GM18858 (cell line): ENCODE measurements at regions not wholly inside any gene's neighbourhood (a gene's known extent, or its start where the extent isn't known, plus 50 kb on each side); places are given as distances from the start of the nearest gene placed in this dataset.

Experiments used
- ATAC-seq: cut with Tn5 transposase; IDR thresholded peaks from one replicate; pipeline ENCODE4 v1.9.1; 2021; ENCODE audit not compliant: unreplicated experiment

DNA sequence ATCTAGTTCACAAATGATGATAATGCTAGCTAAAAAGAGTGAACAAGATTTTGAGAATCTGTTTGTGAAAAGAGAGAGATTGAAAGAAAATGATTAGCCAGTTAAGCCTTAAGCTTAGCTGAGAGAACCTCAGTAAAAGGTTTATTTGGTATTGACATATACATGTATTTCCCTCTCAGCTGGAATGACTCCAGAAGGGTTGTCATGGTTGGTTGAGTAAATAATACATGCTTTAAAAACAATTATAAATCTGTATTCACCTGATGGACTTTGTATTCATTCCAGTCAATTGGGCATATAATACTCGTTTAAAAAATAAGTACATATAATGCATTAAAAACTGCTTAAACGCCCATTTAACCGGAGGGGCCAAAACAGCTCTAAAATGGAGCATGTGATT is 181.4 kb downstream of the GRB14 start:
- no peak for ATAC-seq

DNA sequence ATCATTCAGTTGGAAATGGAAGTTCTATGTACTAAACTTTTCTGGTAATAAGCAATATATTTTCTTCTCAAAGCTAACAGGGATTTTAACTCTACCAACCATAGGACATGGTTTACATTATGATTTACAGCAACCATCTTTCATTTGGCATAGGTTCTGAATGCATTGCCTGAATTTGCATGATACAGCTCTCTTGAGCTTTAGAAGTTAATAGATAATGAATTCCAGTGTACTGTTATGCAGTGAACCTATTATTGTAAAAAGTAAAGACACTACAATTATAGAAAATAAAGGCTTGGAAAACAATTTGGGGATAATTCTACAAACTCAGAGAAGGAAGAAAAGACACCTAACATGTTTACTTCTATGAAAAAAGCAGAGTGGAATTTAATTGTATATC is 182.0 kb downstream of the GRB14 start:
- no peak for ATAC-seq

- ATAC-seq = no peak
These were observed 182.6 kb downstream of the GRB14 start for GRCh38 chr2:164438490-164439205.

DNA sequence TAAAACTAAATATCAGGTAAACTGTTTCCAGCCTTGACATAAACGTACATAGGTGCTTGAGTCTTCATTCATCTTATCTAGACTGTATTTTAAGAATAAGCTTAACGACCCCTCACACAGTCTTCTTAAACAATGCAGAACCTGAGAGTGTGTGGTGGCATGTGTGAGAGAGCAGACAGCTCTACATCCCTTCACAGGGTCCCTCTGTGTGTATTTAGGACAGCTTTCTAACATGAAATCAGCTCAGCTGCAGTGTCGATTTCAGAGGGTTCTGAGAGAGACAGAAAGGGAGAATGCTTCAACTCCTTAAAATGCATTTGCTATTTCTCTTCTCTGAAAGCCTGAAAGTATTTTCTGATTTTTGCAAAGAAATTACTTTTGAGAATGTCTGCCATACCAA is 185.2 kb downstream of the GRB14 start:
- no peak for ATAC-seq

DNA sequence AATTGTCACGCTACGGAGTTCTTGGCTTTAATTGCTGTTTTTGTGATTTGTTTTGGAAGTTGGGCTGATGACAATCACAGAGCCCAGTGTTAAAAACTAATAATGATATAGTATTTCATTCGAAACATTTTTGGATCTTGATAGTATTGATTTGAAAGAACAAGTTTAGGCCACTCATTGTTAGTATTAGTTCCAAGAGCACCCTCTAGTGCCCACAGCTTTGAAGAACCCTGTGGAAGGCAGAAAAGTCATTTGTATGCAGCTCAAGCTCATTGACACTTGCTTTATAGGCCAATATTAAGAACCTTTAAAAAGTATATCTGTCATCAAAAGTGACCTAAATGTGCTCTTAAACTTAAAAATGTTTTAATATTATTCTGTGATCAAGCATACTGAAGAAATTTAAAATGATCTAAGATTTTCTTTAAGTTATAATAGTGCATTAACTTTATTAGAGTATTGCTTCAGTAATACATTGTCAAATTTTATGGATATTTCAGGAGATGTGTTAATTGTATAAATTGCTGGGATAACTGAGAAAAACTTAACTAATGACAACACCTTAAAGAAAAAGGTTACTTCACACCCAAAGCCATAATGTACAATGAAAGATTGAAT is 191.0 kb downstream of the GRB14 start:
- no peak for ATAC-seq

- no peak for ATAC-seq
These were observed 191.9 kb downstream of the GRB14 start for GRCh38 chr2:164429354-164429753.

DNA sequence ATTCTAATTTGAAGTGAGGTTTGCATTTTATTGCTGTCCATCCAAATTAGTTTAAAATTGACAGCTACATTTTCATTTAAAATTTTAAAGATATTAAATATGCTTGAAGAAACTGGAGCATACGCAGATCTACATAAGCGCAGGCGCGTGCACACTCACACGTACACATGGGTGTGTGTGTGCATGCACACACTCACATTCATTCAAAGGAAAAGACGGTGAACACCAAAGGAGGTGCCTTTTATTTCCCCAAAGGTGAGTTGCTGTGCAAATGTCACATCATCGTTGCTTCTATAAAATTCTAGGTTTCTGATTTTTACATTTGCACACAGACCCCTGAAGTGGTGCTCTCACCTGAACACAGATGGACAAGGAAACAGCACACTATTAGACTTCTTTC is 194.2 kb downstream of the GRB14 start:
- ATAC-seq = no peak

- ATAC-seq = no peak
These were observed 200.5 kb downstream of the GRB14 start for GRCh38 chr2:164420787-164421186.

DNA sequence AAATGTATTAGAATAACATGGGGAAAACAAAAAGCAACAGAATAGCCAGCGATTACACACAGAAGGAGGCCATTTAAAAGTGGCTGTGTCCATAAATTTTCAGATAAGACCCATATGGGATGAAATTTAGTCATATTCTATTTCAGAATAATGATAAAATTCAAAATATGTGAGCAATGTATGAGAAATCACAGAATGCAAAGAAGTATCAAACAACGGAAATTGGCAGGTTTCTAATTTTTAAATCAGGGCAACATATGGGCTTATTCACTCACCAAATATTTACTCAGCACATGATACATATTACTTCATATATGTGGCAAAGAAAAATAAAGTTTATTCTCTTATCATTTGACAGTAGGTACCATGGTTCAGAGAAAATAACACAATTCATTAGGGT is 208.5 kb downstream of the GRB14 start:
- no peak for ATAC-seq

DNA sequence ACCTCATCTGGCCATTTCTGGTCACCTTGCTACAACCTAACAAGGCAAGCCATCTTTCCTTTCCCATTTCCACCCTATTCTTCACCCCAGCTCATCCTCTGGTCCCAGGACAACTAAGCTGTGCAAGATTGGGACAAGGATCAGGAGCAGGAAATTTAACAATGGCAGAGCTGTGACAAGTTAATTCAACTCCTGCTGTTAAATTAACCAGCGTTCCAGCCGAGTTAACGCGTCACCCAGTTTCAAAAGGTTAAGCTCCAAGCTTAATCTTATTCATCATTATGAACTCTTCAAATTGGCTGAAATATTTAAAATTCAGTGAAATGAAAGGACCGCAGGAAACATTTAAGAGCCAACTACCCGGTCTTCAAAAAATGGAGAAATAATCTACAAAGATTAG is 231.9 kb downstream of the GRB14 start:
- no peak for ATAC-seq

DNA sequence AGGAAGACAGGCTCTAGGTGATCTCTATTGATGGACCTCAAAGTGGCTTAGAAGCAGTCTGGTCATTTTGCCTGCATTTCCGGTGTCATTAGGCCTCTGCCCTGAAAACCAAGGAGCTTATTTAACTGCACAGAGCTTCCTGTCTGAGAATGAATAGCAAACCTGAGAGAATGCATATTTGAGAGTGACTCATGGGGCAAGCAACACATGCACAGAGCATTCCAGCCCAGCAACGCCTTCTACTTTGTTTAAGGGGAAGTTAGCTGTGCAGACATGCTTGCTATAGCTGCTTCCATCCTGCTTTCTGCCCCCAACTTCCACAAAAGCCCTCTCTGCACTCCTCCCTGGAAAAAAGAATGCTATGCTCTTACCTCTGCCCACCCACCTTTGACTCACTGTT is 232.8 kb downstream of the GRB14 start:
- ATAC-seq = peak; percentile 92

- no peak for ATAC-seq
These were observed 235.1 kb downstream of the GRB14 start for GRCh38 chr2:164386231-164386630.

DNA sequence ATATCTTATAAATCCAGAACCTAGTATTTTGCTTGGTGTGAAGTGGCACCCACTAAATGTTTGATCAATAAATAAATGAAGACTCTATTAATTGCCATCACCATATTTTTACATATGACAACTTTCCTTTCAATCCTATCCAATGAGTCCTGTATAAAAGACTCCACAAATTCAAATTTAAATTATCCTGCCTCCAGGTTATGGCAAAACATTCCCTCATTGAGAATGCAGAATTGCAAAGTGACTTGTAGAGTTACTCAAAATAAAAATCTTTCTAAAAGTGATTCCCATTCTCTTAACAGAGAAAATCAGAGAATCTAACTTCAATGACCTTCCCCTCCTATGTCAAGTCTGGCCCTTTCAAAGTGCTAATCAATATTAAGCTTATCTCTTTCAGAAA is 236.8 kb downstream of the GRB14 start:
- no peak for ATAC-seq

- no peak for ATAC-seq
These were observed 249.4 kb downstream of the GRB14 start for GRCh38 chr2:164371916-164372315.

DNA sequence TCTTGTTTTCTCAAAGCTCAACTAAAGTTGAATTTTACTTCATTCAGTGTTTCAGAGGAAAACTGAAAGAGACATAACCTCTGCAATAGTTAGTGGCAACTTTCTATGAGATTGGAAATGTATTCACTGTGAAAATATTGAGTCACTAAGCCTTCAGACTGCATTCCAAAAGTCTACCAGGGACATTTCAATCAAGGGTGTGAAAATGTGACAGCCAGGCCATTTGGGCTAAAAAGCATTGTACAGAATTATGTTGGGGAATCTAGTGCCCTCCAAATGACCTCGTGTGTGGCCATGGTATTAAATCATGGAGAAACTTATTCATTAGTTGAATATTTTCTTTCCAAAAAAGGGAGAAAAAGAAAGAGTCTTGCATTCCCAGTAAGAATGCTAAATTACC is 251.9 kb downstream of the GRB14 start:
- ATAC-seq = no peak

GRCh38 chr2:164368896-164369295 is 252.4 kb downstream of the GRB14 start:
- no peak for ATAC-seq

DNA sequence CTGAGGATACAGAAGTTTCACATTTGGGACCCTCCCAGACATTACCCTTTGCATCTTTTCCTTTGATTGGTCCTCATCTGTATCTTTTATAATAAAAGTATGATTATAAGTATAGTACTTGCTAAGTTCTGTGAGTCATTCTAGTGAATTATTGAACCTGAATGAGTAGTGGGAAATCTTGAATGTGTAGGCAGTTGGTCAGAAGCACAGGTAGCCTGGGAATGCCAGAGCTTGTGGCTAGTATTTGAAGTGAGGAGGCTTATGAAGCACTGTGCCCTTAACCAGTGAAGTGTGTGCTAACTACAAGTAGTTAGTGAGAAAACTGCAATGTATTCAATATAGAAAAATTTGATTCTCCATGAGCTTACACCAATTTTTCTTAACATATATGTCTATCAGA is 257.6 kb downstream of the GRB14 start:
- no peak for ATAC-seq

GRCh38 chr2:164351536-164351935 is 269.7 kb downstream of the GRB14 start:
- ATAC-seq = no peak

- ATAC-seq = no peak
These were observed 285.3 kb downstream of the GRB14 start for GRCh38 chr2:164335947-164336346.

GRCh38 chr2:164335128-164335527 is 286.2 kb downstream of the GRB14 start:
- no peak for ATAC-seq

GRCh38 chr2:164328310-164328709 is 293.0 kb downstream of the GRB14 start:
- no peak for ATAC-seq

GRCh38 chr2:164323978-164324377 is 297.3 kb downstream of the GRB14 start:
- ATAC-seq = no peak

DNA sequence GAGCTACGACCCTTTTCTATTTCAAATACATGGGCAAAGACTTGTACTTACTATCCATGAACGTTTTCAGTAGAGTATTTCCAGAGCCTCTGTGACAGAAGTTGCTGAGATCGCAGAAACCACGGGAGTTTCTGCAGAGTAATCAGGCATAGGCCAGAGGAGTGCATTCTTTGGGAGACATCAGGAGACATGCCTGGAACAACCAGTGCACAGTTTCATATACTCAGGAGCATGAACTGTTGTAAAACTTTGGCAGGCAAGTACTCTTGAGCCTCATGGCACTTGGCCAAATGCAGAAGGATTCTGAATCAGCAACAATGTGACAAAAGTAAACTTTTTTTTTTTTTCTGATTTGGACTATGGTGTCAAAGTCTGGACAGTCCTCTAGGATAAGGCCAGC is 307.1 kb downstream of the GRB14 start:
- no peak for ATAC-seq
